Muscle of arm (tissue), 1 donor: ENCODE measurements at regions not wholly inside any gene's neighbourhood (a gene's known extent, or its start where the extent isn't known, plus 50 kb on each side); places are given as distances from the start of the nearest gene placed in this dataset.
"Not testable (repeated sequence)": the region's sequence is repeated elsewhere in the genome, so short reads cannot be mapped to it uniquely, and the experiment has no call there.

Source experiments
- DNase-seq: peaks from one replicate; pipeline ENCODE4 v3.0.0-alpha.2; 2013

- DNase-seq = no peak
Observed at GRCh38 chr7:21317966-21318915, 109.6 kb upstream of the SP4 start.

GRCh38 chr7:21318916-21319270, 109.0 kb upstream of the SP4 start:
- no peak for DNase-seq

DNA sequence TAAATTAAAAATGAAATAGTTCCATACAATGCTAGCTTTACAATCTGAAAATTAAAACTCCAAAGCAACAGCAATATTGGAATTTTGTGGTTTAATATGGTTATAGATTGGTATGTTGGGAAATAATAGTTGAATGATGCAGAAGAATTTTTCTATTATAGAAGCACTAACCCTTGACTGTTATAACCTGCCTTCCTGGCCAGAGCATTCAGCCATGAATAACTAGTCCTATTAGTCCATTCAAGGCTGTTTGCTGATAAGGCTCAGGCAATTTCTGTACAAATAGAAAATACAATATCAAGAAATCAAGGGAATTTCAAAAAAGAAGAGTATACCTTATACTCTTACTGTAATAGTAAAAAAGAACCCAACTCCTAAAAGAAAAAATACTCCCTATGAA, 101.6 kb upstream of the SP4 start:
- DNase-seq = no peak

DNA sequence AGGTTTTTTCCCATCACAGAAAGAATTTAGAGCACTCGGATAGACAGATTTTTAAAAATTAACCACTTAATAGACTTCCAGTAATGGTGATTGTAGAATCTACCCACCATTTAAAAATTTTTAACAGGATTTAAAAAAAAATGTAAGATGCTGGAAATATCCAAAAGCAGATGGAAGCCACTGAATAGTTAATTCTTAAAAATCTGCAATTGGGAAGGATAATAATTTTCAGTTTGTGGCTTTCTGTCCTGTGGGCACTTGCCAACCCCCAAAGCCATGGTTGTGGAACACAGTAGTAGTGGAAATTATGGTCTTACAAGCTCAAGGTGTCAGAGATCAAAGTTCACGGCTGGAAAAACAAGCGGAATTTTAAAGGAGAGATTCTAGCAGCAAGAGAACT, 101.0 kb upstream of the SP4 start:
- DNase-seq = no peak

DNA sequence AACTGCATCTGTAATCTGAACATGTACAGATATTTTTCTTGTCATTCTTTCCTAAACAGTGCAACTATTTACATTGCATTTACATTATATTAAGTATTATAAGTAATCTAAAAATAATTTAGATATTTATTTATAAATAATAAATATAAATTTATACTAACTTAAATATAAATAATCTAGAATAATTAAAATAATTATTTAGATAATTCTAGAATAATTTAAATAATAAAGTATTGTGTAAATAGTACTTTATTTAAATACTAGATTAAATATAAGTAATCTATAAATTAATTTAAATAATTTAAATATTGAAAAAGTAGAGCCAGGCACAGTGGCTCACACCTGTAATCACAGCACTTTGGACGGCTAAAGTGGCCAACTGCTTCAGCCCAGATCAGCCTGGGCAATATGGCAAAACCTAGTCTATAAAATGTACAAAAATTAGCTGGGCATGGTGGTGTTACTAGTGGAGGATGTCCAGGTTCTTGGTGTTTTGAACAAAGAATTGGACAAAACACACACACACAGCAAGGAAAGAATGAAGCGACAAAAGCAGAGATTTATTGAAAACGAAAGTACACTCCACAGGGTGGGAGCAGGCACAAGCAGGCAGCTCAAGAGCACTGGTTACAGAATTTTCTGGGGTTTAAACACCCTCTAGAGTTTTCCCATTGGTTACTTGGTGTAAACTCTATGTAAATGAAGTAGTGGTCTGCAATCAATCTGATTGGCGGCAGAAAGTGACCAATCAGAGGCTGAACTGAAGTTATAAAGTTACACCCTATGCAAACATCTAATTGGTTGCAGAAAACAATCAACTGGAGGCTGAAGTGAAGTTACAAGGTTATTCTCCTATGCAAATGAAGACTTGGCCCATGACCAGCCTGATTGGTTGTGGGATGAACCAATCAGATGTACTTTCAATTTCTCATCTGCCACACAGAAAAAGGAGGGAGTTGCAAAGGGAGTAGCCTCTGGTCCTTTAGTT, 100.2 kb upstream of the SP4 start:
- no peak for DNase-seq

DNA sequence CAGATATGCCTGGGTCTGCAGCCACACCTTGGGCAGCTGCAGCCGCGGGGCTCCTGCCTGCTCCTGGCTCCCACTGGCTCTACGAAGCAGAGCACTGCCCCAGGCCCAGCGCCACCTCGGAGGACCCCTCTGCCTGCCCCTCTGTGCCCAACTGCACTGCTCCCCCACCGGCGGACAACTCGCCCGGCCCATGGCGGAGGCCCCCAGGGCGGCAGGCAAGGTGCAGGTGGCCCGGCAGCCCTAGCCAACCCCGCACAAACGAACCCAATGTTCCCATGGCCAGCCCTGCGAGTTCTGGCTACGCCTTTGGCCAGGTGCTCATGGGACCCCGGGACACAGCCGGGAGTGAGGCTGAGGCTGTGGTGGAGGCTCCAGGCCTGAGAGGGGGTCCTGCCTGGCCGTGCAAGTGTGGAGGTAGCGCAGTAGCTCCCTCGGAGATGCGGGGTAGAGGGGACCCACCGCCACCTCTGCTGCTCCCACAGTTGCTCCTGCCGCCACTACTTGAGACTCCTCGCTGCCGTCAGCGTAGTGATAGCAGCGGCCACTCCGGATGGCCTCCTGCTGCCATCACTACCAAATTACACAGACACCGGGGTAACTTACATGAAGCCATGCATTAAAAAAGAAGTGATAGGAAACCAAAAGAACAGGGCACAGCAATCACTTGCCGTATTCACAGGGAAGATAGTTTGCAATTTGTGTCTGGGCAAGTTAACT, 97.3 kb upstream of the SP4 start:
- DNase-seq = no peak

DNA sequence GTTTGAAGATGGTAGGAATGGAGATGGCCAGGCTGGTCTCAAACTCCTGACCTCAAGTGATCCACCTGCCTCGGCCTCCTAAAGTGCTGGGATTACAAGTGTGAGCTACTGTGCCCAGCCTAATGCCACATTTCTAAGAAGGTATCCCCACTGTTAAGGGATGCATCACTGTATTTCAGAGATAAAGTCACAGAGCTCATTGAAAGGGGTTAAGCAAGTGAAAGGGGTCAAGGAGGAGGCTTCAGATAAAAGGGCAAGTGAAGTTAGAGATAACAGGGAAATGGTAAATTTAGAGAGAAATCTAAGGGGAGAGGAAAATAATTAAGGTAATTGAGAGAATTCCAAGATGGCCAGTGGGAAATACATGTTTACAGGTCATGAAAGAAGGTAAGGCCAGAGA, 93.0 kb upstream of the SP4 start:
- no peak for DNase-seq

GRCh38 chr7:21336743-21337142, 91.1 kb upstream of the SP4 start:
- DNase-seq = no peak

GRCh38 chr7:21338728-21339164, 89.1 kb upstream of the SP4 start:
- DNase-seq = no peak

DNA sequence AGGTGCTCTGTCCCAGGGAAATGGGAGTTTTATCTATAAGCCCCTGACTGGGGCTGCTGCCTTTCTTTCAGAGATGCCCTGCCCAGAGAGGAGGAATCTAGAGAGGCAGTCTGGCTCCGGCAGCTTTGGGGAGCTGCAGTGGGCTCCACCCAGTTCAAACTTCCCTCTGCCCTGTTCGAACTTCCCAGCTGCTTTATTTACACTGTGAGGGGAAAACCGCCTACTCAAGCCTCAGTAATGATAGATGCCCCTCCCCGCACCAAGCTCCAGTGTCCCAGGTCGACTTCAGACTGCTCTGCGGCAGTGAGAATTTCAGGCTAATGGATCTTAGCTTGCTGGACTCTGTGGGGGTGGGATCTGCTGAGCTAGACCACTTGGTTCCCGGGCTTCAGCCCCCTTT, 83.0 kb upstream of the SP4 start:
- not testable (repeated sequence) for DNase-seq

DNA sequence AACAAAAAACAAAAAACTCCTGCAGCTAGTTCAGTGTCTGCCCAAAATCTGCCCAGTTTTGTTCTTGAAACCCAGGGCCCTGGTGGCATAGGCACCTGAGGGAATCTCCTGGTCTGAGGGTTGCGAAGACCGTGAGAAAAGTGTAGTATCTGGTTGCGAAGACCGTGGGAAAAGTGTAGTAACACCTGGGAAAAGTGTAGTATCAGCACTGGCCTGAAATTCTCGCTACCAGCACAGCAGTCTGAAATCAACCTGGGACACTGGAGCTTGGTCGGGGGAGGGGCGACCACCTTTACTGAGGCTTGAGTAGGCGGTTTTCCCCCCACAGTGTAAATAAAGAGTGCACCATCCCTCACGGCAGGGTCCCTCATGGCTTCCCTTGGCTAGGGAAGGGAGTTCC, 82.5 kb upstream of the SP4 start:
- no peak for DNase-seq

GRCh38 chr7:21346297-21346696, 81.6 kb upstream of the SP4 start:
- no peak for DNase-seq

DNA sequence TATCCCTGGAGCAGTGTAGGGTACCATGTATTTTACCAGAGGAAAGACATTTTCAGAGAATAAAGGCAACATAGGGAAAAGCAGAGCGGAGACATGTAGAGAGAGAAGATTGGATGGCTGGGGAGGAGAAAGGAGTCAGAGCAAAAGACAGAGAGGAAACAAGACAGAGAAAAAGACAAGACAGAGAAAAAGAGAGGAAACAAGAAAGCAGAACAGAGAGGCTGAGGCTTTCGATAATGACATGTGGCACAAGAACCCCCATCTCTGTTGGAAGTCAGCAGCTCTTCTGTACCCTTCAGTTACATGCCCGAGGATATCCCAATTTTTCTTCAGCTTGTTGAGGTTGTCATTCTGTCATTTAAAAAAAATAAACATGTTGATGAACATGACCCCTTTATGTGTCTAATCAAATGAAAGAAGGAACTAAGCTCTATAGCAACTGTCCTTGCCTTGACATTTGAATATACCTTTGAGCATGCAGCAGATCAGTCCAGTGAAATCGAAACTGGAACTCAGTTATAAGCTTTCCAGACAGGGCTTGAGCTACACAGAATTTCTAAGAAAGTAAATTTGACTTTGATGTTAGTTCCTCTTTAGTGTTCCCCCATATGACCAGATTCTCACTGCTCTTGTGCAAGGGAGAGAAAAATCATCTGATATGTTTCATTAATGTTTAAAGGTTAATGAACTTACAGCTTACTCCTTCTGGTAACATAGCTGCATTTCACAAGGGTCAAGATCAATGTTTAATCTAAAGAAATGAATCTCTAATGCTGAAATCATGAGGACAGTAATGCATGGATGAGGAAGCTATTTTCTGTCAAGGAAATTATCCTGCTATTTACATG, 75.1 kb upstream of the SP4 start:
- peak; percentile 12 for DNase-seq

DNA sequence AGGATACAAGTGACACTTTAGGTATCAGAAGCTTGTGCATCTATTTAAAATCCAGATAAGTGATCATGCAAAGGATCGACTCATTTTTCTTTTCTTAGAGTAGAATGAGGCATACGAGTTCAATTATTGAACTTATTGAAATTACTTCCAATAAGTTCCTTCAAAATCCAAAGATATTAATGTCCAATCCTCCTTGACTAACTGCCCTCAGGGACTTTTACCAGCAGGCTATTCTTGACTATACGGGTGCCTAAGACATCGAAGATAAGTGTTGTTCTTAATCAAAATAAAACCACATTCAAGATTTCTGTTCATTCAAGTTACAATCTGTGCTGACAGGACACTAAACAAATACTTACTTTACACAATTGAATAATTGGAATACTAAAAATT, 74.5 kb upstream of the SP4 start:
- DNase-seq = no peak

GRCh38 chr7:21354284-21354683, 73.6 kb upstream of the SP4 start:
- DNase-seq = no peak

DNA sequence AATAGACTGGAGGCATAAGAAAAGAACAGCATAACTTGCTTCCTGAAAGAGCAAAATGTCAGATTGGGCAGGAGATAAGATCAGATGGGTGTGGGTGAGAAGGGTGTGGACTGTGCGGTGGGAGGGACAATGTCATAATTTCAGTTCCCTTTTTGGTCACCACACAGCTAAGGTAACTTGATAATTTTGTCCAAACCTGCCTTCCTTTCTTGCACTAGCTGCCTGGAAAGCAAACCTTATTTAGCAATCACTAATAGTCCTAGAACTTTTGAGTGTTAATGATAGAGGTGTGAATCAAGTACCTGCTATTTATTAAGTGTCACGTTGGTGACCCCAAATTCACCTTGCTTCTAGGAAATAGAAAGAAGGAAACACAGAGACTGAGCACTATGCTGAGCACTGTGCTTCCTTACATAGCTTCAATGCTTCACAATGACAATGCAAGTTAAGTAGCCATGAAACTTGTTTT, 72.4 kb upstream of the SP4 start:
- no peak for DNase-seq

GRCh38 chr7:21356616-21357015, 71.3 kb upstream of the SP4 start:
- no peak for DNase-seq

GRCh38 chr7:21357151-21358097, 70.5 kb upstream of the SP4 start:
- DNase-seq = no peak

- DNase-seq = no peak
Observed at GRCh38 chr7:21358648-21359047, 69.2 kb upstream of the SP4 start.

DNA sequence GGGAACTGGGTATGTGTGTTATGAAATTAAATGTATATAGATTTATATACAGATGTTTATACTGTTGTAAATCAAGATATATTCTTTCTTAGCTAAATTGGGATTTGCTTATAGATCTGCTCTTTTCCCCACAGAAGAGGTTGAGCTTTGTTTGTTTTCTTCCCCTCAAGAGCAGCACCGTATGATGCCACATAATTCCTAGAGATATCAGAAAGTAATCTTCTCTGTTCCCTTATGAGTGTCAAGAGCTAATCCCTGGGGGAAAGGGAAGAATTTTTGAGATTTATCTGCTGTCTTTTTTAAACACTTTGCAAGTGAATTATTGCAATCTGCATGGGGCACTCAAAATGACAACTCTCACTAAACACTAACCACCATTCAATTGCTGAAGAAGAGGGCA, 68.7 kb upstream of the SP4 start:
- DNase-seq = no peak
